22Rv1 (cell line): ENCODE measurements at regions not wholly inside any gene's neighbourhood (a gene's known extent, or its start where the extent isn't known, plus 50 kb on each side); places are given as distances from the start of the nearest gene placed in this dataset.

Experiments
- CTCF ChIP-seq: fragments of 450-650 bp; IDR thresholded peaks from 2 replicates; pipeline ENCODE4 v1.5.1; 2017; ENCODE audit warnings: mild to moderate bottlenecking
- ZFX ChIP-seq: fragments of 450-650 bp; IDR thresholded peaks from 2 replicates; pipeline ENCODE4 v1.6.1; 2017; ENCODE audit warnings: antibody characterized with exemption, borderline replicate concordance

GRCh38 chr2:117071556-117072102, 742.9 kb upstream of the DDX18 start:
- TF ChIP-seq CTCF (no peak), ZFX (no peak)
